Smooth muscle cell (in vitro differentiated cells): ENCODE measurements at regions not wholly inside any gene's neighbourhood (a gene's known extent, or its start where the extent isn't known, plus 50 kb on each side); places are given as distances from the start of the nearest gene placed in this dataset.

Experiments
- DNase-seq: peaks from one replicate; lab custom pipeline; 2025; ENCODE audit not compliant: unreplicated experiment; lab: John Stamatoyannopoulos, UW
- H2AFZ ChIP-seq: fragments of 200-600 bp; sonication (generic); 2 replicates; pipeline ENCODE4 v1.6.0; 2016; ENCODE audit warnings: antibody characterized with exemption, low read depth, mild to moderate bottlenecking
- H3F3A ChIP-seq: fragments of 200-600 bp; sonication (generic); 2 replicates; pipeline ENCODE4 v1.6.0; 2017; ENCODE audit warnings: antibody characterized with exemption, low read depth
- H3K27ac ChIP-seq: fragments of 200-600 bp; sonication (generic); 2 replicates; pipeline ENCODE4 v1.5.1; 2016; ENCODE audit warnings: low read depth, mild to moderate bottlenecking
- H3K27me3 ChIP-seq: fragments of 200-600 bp; sonication (generic); 2 replicates; pipeline ENCODE4 v1.6.1; 2016; ENCODE audit warnings: low read depth, mild to moderate bottlenecking
- H3K36me3 ChIP-seq: fragments of 200-600 bp; sonication (generic); 2 replicates; pipeline ENCODE4 v1.5.1; 2016; ENCODE audit warnings: low read depth
- H3K4me1 ChIP-seq: fragments of 200-600 bp; sonication (generic); 2 replicates; pipeline ENCODE4 v1.5.1; 2016; ENCODE audit warnings: low read depth
- H3K4me2 ChIP-seq: fragments of 200-600 bp; sonication (generic); 2 replicates; pipeline ENCODE4 v1.6.0; 2016; ENCODE audit warnings: mild to moderate bottlenecking
- H3K4me3 ChIP-seq: fragments of 200-600 bp; sonication (generic); 2 replicates; pipeline ENCODE4 v1.5.1; 2016; ENCODE audit warnings: mild to moderate bottlenecking
- H3K79me2 ChIP-seq: fragments of 200-600 bp; sonication (generic); 2 replicates; pipeline ENCODE4 v1.6.0; 2016; ENCODE audit warnings: low read depth, mild to moderate bottlenecking
- H3K9ac ChIP-seq: fragments of 200-600 bp; sonication (generic); 2 replicates; pipeline ENCODE4 v1.6.0; 2016; ENCODE audit warnings: low read depth
- H3K9me3 ChIP-seq: fragments of 200-600 bp; sonication (generic); replicated peaks from 2 replicates; pipeline ENCODE4 v1.5.1; 2016; ENCODE audit warnings: low read depth
- H4K20me1 ChIP-seq: fragments of 200-600 bp; sonication (generic); 2 replicates; pipeline ENCODE4 v1.6.0; 2016; ENCODE audit warnings: low read depth
- WGBS: methylation state at CpG from one replicate; pipeline ENCODE4 v1.1.7; 2016; ENCODE audit warnings: low lambda C conversion rate; 5-methylcytosine and 5-hydroxymethylcytosine counted together
- TF ChIP-seq, protein P1 (sequence below): fragments of 200-600 bp; sonication (generic); IDR thresholded peaks from 2 replicates; pipeline ENCODE4 v1.5.1; 2017; ENCODE audit warnings: borderline replicate concordance, mild to moderate bottlenecking, antibody characterized with exemption; ENCODE audit not compliant: insufficient read depth, poor library complexity, severe bottlenecking

DNA sequence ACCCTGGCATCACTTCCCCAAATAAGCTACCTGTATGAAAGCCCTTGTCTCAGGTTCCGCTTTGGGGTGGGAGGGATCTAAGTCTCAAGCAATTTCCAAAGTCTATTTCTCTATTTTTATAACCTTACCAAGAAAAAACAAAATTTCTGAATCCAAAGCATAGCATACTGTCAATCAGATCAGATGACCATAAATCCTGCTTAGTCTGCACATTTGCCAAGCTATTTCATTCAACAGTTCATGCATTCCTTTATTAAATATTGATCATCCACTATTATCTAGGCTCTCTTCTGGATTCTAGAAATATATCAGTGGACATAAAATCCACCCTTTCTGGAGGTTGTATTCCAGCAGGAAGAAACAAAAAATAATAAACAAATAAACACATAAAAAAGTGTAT, 263.5 kb upstream of the USP15 start:
- H3K27ac ChIP-seq = no peak overlapping the region
- DNase-seq = no peak
- 83% methylated on average over 1 of the region's 1 CpG for WGBS
- H3K27me3 ChIP-seq = peaks cover 27% of the 10 kb centered on the region
- no peak overlapping the region for H3K9ac ChIP-seq
- H3K4me1 ChIP-seq = no peaks in the 10 kb centered on the region
- H3K4me3 ChIP-seq = no peak overlapping the region
- no peak overlapping the region for H2AFZ ChIP-seq
- no peaks in the 10 kb centered on the region for H4K20me1 ChIP-seq
- H3K9me3 ChIP-seq = no peaks in the 10 kb centered on the region
- H3K36me3 ChIP-seq = no peaks in the 10 kb centered on the region
- TF ChIP-seq, protein P1, sequence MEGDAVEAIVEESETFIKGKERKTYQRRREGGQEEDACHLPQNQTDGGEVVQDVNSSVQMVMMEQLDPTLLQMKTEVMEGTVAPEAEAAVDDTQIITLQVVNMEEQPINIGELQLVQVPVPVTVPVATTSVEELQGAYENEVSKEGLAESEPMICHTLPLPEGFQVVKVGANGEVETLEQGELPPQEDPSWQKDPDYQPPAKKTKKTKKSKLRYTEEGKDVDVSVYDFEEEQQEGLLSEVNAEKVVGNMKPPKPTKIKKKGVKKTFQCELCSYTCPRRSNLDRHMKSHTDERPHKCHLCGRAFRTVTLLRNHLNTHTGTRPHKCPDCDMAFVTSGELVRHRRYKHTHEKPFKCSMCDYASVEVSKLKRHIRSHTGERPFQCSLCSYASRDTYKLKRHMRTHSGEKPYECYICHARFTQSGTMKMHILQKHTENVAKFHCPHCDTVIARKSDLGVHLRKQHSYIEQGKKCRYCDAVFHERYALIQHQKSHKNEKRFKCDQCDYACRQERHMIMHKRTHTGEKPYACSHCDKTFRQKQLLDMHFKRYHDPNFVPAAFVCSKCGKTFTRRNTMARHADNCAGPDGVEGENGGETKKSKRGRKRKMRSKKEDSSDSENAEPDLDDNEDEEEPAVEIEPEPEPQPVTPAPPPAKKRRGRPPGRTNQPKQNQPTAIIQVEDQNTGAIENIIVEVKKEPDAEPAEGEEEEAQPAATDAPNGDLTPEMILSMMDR = no peak
- no peaks in the 10 kb centered on the region for H3K79me2 ChIP-seq
- H3K4me2 ChIP-seq = no peak overlapping the region
- H3F3A ChIP-seq = no peaks in the 10 kb centered on the region

DNA sequence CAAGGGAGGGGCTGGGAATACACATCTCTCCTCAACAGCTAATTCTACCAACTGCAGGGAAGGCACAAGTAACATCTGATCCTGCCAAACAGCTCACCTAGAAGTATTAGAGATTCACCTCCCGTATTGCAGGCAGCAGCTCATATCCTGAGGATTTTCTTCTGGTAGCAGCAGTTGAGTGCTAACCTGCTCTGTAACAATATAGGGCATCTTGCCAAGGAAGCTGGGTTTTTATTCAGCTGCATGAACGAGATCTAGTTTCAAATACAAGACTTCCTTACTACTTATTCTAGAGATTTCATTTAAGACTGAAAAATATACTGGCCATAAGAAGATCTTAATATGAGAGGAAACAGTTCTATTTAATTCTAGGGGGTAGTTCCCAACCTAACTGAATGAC, 261.4 kb upstream of the USP15 start:
- 84% methylated on average over 2 of the region's 2 CpGs for WGBS
- H3K9me3 ChIP-seq = no peaks in the 10 kb centered on the region
- H3K4me2 ChIP-seq = no peak overlapping the region
- no peak overlapping the region for H3K9ac ChIP-seq
- DNase-seq = no peak
- no peaks in the 10 kb centered on the region for H4K20me1 ChIP-seq
- TF ChIP-seq, protein P1 = no peak
- no peaks in the 10 kb centered on the region for H3F3A ChIP-seq
- no peaks in the 10 kb centered on the region for H3K79me2 ChIP-seq
- H2AFZ ChIP-seq = no peak overlapping the region
- no peak overlapping the region for H3K4me3 ChIP-seq
- H3K4me1 ChIP-seq = no peaks in the 10 kb centered on the region
- H3K27ac ChIP-seq = no peak overlapping the region
- H3K27me3 ChIP-seq = peaks cover 19% of the 10 kb centered on the region
- no peaks in the 10 kb centered on the region for H3K36me3 ChIP-seq

DNA sequence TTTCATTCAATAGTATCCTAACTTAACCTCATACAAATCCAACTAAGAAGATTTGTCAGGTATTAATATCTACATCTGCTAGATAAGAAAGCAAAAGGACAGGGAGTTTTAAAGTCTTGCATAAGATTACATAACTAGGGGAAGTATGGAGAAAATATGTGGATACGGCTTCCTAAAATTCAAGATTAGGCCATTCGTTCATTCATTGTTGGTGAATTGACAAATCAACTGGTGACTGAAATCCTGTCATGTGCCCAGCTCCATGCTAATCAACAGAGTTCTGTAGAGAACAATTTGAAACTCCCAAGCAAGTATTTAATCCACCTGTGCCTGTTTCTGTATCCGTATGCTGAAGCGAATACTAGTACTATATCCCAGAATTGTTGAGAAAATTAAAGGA, 260.9 kb upstream of the USP15 start:
- Histone ChIP-seq H3K79me2 (no peaks in the 10 kb centered on the region), H4K20me1 (no peaks in the 10 kb centered on the region), H3K4me3 (no peak overlapping the region), H3K27me3 (peaks cover 16% of the 10 kb centered on the region), H3K9me3 (no peaks in the 10 kb centered on the region), H2AFZ (no peak overlapping the region), H3K36me3 (no peaks in the 10 kb centered on the region), H3F3A (no peaks in the 10 kb centered on the region), H3K4me1 (no peaks in the 10 kb centered on the region), H3K27ac (no peak overlapping the region), H3K9ac (no peak overlapping the region), H3K4me2 (no peak overlapping the region)
- no peak for DNase-seq
- TF ChIP-seq, protein P1 = no peak
- 79% methylated on average over 4 of the region's 4 CpGs for WGBS

DNA sequence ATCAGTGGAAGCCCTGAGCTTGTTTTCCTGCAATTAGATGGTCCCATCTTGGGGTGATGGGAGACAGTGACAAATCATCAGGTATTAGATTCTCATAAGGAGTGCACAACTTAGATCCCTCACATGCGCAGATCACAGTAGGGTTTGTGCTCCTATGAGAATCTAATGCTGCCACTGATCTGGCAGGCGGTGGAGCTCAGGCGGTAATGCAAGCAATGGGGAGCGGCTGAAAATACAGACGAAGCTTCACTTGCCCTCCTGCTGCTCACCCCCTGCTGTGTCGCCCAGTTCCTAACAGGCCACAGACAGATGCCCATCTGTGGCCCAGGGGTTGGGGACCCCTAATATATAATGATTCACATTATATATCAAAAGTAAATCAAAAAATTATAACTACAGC, 258.8 kb upstream of the USP15 start:
- no peaks in the 10 kb centered on the region for H3F3A ChIP-seq
- no peak overlapping the region for H2AFZ ChIP-seq
- H3K4me2 ChIP-seq = no peak overlapping the region
- no peak for DNase-seq
- H3K4me3 ChIP-seq = no peak overlapping the region
- no peak overlapping the region for H3K9ac ChIP-seq
- no peak overlapping the region for H3K27ac ChIP-seq
- H3K4me1 ChIP-seq = no peaks in the 10 kb centered on the region
- no peaks in the 10 kb centered on the region for H4K20me1 ChIP-seq
- H3K36me3 ChIP-seq = no peaks in the 10 kb centered on the region
- peaks cover 7% of the 10 kb centered on the region for H3K27me3 ChIP-seq
- no peaks in the 10 kb centered on the region for H3K79me2 ChIP-seq
- no peaks in the 10 kb centered on the region for H3K9me3 ChIP-seq
- 86% methylated on average over 6 of the region's 6 CpGs for WGBS
- TF ChIP-seq, protein P1 = no peak
